HG02642 (cell line): ENCODE measurements at regions not wholly inside any gene's neighbourhood (a gene's known extent, or its start where the extent isn't known, plus 50 kb on each side); places are given as distances from the start of the nearest gene placed in this dataset.
"Not testable (repeated sequence)": the region's sequence is repeated elsewhere in the genome, so short reads cannot be mapped to it uniquely, and the experiment has no call there.

ENCODE experiments used
- ATAC-seq: cut with Tn5 transposase; IDR thresholded peaks from one replicate; pipeline ENCODE4 v1.9.1; 2021; ENCODE audit warnings: mild to moderate bottlenecking; ENCODE audit not compliant: unreplicated experiment, poor library complexity

DNA sequence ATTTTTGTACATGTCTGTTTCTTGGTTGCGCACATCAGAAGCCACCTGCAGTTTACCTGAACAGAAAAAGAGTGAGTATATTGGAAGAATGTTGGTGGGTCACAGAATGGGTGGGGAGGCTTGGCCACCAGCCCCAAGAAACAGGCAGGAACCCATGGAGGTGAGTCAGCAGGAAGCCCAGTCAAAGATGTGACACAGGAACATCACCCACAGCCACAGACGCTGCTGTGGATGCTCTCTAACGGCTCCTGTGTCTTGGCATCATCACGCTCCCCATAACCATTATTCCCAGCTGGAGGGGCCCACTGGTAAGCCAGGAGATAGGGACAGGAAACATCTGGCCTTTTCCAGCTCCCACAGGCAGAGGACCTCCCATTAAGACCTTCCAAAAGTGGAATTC is 94.0 kb upstream of the WSB1 start:
- ATAC-seq: no peak

DNA sequence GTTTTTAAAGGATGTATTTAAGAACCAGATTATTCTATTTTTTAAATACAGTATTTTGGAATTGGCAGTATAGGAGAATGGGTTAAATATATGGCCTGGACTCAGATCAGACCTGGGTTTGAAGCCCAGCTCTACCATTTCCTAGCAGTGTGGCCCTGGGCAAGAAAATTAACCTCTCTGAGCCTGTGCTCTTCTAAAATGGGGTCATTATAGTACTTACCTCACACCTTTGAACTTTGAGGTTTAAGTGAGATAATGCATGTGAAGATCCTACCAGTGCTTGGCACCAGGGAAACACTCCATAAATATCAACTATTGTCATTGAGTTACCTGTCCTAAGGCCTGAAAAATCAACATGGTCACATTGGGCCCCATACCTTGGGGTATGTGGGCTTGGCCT is 93.4 kb upstream of the WSB1 start:
- ATAC-seq: no peak

DNA sequence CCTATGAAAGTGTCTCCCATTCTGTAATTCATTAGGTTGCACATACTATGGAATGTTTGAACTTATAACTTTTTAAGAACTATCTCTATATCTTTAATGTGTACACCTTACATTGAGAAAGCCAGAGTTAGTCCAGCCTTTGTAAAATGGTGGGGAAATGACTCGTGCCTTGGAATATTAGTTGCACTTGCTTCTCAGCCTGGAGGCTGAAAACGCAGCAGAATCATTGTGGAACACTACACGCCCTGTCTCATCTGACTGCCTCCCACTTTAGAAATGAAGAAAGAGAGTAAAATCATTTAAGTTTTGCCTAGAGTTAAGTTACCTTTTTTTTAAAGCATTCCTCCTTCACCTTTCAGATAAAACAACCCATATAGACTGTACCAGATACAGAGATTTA is 90.7 kb upstream of the WSB1 start:
- no peak for ATAC-seq

DNA sequence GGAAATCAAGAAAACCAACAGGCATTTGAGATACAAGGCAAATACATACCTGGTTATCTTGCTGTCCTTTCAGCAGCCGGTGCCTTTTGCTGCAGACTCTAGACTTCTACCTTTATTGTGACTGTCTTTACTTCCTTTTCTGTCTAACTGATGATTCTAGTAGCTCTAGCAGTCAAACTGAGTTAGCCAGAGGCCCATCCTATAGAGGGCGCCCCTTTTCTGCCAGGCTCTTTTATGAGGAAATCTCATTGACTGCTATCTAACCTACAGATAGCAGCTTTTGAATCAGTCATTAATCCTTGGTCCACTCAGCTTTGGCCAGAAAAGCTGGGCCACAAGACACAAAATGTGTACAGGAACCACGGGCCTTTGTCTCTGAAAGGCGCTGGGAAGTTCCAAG is 87.5 kb upstream of the WSB1 start:
- ATAC-seq: no peak

DNA sequence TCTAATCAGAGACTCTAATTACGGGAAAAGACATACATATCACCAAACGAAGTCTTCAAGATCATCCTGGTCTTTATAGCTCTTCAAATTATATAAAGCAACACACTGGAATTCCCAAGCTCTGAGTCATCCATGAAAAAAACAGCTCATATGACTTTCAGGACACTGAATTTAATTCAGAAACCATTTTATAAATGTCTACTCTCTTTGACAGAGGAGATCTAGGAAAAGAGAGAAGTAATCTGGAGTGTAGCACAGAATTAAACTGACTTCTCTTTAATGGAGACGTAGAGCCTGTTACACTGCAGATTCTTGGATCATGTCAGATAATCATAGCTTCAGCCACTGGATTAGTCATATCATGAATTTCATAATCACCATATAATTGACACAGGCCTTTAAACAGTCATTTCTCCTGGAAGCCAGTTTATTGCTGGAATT is 86.8 kb upstream of the WSB1 start:
- ATAC-seq: no peak

DNA sequence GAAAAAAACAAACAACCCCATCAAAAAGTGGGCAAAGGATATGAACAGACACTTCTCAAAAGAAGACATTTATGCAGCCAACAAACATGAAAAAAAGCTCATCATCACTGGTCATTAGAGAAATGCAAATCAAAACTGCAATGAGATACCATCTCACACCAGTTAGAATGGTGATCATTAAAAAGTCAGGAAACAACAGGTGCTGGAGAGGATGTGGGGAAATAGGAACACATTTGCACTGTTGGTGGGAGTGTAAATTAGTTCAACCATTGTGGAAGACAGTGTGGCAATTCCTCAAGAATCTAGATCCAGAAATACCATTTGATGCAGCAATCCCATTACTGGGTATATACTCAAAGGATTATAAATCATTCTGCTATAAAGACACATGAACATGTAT is 85.5 kb upstream of the WSB1 start:
- ATAC-seq: not testable (repeated sequence)

DNA sequence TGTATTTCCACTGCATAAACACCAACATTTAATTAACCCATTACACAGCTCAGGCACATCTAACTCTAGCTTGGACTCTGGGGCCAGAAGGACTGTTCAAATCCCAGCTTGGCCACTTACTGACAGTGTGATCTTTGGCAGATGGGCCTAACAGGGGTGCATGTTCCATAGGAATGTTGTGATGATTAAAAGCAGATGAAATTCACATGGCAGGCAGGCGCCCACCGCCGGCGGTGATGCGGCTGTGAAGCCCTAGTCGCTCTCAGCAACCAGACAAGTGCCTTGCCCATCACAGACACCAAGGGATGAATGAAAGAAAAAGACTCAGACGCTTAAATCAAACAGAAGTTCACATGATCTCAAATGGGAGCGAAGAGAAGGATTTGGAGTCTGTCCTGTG is 84.6 kb upstream of the WSB1 start:
- ATAC-seq: no peak

DNA sequence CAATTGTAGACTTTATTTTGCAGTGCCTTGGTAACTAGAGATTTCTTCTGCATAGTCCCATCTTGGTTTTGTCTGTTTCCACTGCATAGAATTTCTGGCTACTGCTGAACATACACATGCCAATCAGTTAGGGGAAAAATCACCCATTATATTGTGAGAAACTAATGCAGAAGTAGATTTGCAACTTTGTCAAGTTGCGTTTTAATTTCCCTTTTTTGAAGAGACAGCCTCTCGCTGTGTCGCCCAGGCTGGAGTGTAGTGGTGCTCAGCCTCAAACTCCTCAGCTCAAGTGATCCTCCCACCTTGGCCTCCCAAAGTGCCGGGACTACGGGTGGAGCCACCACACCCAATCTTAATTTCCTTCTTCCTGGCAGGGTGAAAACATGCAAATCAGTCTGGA is 83.1 kb upstream of the WSB1 start:
- not testable (repeated sequence) for ATAC-seq

DNA sequence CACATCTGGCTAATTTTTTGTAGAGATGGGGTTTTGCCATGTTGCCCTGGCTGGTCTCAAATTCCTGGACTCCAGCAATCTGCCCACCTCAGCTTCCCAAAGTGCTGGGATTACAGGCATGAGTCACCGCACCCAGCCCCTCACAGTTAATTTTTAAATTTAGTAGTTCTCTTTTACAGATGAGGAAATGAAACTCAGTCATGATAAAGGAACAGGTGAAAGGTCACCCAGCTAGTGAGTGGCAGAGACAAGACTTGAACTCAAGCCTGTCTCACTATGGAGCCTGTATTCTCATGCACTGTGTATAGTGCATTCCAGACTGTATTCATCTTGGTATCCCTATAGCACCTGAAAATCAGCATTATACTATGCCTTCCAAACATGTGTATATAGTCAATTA is 77.1 kb upstream of the WSB1 start:
- ATAC-seq: no peak

DNA sequence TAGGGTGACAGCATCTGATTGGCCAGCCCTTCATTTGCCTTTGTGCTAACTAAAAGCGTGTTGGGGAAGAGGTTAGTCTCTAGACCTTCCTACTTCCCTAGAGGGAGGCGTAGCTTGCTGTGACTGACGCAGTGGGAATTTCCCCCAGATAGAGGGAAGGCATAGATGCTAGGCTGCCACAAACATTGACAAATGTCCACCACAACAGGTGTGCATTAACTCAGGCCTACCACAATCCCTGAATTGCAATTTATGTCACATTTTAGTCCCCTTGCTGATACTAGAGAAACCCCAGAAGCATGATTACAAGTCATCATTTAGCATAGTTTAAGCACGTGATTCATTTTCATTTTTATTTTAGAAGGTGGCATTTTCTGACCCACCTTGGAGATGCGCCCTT is 76.3 kb upstream of the WSB1 start:
- peak; percentile 81 for ATAC-seq

DNA sequence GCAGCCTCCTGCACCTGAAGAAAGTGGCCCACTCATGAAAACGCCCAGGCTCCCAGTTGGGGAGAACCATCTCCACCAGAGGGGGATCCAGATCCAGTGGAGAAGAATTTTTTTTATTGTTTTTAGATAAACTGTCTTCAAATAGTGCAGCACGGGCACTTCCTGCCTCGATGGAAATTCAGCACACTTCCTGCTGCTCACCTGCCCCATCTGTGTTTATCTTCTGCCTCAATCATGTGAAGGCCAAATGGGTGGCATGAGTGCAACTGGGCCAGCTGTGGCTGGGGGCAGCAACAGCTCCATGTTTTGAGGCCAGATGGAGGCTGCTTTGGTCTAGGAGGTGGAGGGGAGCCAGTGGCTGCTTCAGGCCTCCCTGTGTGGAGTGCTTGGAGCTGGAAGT is 75.9 kb upstream of the WSB1 start:
- no peak for ATAC-seq

DNA sequence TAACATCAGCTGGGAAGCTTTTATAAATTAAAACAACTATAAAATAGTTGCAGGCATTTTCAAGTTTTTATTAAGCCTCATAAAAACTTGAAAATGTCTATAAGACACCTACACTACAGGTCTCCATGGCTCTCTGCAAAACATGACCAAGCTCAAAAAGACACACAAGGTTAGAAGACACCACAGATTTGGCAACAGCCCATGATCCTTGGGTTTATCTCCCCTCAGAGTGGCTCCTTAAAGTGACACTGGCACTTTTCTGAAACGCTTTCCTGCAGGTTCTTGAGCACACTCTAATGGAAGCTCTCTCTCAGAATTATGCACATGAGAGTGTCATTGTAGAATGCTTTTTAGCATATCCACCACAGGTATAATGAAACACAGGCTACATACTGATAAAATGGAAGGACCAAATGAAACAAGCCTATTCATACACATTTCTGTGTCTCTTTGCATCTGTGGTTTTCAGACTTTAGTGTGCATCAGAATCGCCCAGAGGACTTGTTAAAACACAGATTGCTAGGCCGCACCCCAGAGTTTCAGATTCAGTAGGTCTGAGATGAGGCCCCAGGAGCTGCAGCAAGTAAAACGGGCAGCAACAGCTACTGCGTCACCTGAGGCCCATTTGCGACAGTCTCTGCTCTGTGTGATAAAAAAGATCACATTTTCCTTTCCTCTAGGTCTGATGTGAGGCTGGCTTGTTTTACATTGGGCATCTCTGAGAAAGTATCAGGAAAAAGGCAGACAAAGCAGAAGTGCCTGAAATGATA is 75.0 kb upstream of the WSB1 start:
- ATAC-seq: peak; percentile 81

DNA sequence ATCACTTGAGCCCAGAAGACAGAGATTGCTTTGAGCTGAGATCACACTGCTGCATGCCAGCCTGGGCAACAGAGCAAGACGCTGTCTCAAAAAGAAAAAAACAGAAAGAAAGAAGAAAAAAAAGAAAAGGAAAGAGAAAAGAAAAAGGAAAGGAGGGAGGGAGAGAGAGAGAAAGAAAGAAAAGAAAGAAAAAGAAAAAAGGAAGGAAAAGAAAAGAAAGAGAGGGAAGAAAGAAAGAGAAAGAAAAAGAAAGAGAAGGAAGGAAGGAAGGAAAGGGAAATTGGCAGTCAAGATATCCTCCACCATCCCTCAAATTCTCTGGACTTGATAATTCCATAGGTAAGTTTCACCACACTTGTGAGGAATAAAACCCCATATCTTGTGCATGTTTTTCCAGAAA is 71.4 kb upstream of the WSB1 start:
- ATAC-seq: no peak

DNA sequence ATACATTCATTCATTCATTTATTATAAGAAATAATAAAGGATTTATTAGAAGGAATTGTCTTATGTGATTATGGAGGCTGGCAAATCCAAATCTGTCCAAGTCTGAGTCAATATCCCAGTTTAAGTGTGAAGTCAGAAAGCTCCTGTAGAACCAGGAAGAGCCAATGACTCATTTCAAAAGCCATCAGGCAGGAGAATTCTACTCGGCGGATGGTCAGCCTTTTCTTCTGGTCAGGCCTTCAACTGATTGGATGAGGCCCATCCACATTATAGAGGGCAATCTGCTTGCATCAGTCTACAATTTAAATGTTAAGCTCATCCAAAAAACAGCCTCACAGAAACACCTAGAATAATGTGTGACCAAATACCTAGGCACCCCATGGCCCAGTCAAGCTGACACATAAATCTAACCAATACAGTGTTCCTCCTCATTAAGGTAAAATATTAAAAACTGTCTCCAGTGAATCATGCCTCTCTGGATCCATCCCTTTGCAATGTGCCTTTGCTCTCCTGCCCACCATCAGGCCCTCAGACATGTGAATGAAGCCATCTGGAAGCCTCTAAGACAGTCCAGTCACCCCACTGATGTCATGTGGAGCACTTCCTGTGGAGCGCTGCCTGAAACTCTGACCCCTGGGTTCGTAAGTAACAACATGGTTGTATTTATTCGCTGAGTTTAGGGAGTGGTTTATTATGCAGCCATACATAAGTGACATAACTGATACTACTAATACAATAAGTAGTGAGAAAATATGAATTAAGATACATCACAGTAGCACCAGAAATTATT is 69.2 kb upstream of the WSB1 start:
- ATAC-seq: no peak

DNA sequence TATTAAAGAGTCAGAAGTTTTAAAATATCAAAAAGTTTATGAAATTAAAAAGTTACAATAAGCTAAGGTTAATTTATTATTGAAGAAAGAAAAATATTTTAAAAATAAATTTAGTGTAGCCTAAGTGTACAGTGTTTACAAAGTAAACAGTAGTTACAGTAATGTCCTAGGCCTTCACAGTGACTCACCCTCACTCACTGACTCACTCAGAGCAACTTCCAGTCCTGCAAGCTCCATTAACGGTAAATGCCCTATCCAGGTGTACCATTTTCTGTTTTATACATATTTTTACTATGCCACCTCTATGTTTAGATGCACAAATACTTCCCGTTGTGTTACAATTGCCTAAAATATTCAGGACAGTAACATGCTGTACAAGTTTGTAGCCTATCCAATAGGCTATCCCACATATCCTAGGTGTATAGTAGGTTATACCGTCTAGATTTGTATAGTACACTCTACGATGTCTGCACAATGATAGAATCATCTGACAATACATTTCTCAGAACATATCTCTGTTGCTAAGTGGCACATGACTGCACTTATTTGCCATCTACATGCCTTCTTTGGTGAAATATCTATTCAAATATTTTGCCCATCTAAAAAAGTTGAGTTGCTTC is 67.2 kb upstream of the WSB1 start:
- no peak for ATAC-seq

DNA sequence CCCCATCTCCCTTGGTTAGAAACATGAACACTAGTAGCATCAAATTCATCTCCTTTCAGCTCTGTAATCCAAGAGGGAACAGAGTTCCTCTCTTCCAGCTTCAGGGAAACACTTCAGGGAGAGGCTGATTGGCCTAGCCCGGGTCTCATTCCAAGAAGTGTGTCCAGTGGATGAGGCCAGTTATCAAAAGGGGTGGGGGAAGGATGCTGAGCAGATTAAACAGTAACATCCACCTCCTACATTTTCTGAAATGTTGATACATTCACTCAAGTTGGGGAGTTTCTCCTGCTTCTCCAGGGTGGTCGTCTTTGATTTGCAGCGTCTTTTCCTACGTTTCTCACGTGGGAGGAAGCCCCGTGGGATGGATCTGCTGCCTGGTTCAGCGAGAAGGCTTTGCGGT is 62.9 kb upstream of the WSB1 start:
- no peak for ATAC-seq

DNA sequence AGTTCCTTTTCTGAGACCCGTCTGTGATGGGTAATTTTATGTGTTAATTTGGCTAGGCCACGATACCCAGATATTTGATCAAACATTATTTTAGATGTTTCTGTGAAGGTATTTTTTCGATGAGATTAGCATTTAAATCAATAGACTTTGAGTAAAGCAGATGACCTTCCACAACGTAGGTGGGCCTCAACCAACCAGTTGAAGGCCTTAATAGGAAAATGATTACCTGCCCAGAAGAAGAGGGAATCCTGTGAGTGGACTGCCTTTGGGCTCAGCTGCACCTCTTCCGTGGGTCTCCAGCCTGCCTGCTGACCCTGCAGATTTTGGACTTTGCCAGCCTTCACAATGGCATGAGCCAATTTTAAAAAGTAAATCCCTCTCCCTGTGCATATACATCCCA is 61.6 kb upstream of the WSB1 start:
- no peak for ATAC-seq

DNA sequence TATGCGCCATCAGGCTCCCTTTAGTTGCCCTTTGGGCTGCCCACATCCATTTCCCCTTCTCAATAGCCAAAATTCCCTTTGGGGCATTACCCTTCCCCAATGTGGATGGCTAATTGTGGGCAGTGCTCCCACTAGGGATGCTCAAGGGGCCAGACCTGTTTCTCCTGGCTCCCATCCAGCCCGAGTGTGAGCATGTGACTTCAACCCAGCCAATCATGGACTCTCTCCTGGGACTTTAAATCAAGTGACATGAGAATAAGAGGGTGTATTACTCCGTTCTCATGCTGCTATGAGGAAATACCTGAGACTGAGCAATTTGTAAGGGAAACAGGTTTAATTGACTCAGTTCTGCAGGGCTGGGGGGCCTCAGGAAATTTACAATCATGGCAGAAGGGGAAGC is 60.9 kb upstream of the WSB1 start:
- ATAC-seq: no peak

DNA sequence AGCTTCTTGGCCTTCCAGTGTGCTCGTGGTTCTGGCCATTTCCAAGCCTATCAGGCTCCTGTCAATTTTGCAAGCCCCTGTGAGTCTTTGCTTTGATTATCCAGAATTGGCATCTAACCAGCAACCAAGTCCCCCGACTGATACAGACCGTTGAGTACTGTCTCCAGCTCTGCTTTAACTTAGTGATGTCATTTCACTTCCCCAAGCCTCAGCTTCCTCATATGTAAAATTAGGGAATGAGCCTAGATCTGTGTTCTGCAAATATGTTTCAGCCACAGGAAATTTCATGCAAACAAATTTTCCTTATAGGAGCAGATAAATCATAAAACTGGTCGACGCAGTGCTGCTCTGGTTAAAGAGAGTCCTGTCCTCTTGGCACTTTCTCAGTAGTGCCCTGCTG is 60.1 kb upstream of the WSB1 start:
- no peak for ATAC-seq

DNA sequence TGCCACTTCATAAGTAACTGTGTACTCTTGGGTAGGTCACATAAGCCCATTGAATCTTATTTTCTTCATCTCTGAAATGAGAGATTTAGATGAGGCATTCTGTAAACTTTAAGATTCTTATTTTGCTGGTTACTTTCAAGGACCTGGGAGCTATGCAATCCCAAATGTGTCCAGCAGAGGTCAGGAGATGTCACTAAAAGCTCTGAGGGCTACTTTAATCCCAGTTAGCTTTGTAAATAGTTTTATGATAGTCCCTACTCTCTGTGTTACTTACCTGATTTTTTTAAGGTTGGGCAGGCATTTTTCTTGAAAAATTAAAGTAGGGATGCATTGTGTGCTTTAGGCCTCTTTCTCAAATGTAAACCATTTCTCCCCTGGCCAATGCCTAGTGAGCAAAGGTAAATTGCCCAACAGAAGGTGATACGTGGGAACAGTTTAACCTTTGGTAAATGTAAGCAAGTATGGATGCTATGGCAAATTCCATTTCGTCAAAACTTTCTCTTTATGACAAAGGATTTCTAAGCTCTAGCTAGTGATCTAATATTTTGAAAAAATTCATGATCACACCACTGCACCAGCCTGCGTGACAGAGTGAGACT is 57.1 kb upstream of the WSB1 start:
- no peak for ATAC-seq

DNA sequence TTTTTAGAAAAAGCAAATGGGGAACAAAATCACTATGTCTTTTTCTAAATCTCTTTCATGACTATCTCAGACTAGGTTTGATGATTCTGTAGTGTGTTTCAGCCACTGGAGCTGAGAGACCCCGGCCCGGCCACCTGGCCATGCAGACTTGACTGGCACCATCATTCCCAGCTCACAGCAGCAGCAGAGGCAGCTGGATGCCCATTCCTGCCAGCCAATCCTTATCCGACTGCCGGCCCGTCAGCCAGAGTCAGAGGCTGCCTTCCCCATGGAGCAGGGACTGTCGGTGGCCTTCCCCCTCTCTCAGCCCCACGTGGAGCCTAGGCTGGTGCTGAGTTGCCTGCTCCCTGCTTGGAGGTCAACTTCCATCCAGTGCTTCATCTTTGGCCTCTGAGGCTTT is 56.0 kb upstream of the WSB1 start:
- no peak for ATAC-seq
